OCI-LY1 (cell line): ENCODE measurements at regions not wholly inside any gene's neighbourhood (a gene's known extent, or its start where the extent isn't known, plus 50 kb on each side); places are given as distances from the start of the nearest gene placed in this dataset.

Experiments
- H2AFZ ChIP-seq: fragments of 200-600 bp; sonication (generic), shearing (Covaris generic); 2 replicates; pipeline ENCODE4 v1.6.0; 2014; ENCODE audit warnings: antibody characterized with exemption, mild to moderate bottlenecking, low read length
- H3F3A ChIP-seq: fragments of 200-600 bp; sonication (generic), shearing (Covaris generic); 2 replicates; pipeline ENCODE4 v1.6.0; 2014; ENCODE audit warnings: mild to moderate bottlenecking, antibody characterized with exemption, low read length, moderate library complexity; ENCODE audit not compliant: insufficient read depth
- H3K27ac ChIP-seq: fragments of 200-600 bp; sonication (generic); 2 replicates; pipeline ENCODE4 v1.5.1; 2014; ENCODE audit warnings: low read length, mixed run types, mild to moderate bottlenecking, low read depth; ENCODE audit not compliant: poor library complexity, severe bottlenecking
- H3K27me3 ChIP-seq: fragments of 200-600 bp; sonication (generic); 2 replicates; pipeline ENCODE4 v1.6.0; 2014; ENCODE audit warnings: antibody characterized with exemption, mild to moderate bottlenecking, low read length, moderate library complexity; ENCODE audit not compliant: insufficient read depth
- H3K36me3 ChIP-seq: fragments of 200-600 bp; sonication (generic); 2 replicates; pipeline ENCODE4 v1.6.1; 2014; ENCODE audit warnings: mild to moderate bottlenecking, antibody characterized with exemption, low read length, moderate library complexity, mixed read lengths; ENCODE audit not compliant: insufficient read depth
- H3K4me1 ChIP-seq: fragments of 200-600 bp; sonication (generic); 2 replicates; pipeline ENCODE4 v1.5.1; 2014; ENCODE audit warnings: mild to moderate bottlenecking, low read length, moderate library complexity; ENCODE audit not compliant: insufficient read depth, severe bottlenecking
- H3K4me2 ChIP-seq: fragments of 200-600 bp; sonication (generic), shearing (Covaris generic); 2 replicates; pipeline ENCODE4 v1.6.1; 2014; ENCODE audit warnings: low read length
- H3K4me3 ChIP-seq: fragments of 200-600 bp; sonication (generic); 2 replicates; pipeline ENCODE4 v1.5.1; 2014; ENCODE audit warnings: low read length, low read depth, mild to moderate bottlenecking, mixed read lengths; ENCODE audit not compliant: poor library complexity, severe bottlenecking
- H3K79me2 ChIP-seq: fragments of 200-600 bp; shearing (Covaris generic); 2 replicates; pipeline ENCODE4 v1.6.1; 2016; ENCODE audit warnings: mixed run types, low read length, mixed read lengths; ENCODE audit not compliant: insufficient read depth
- H3K9ac ChIP-seq: fragments of 200-600 bp; sonication (generic), shearing (Covaris generic); 2 replicates; pipeline ENCODE4 v1.6.1; 2014; ENCODE audit warnings: mild to moderate bottlenecking, low read length, mixed read lengths
- H3K9me2 ChIP-seq: fragments of 200-600 bp; sonication (generic), shearing (Covaris generic); 2 replicates; pipeline ENCODE4 v1.6.1; 2014; ENCODE audit warnings: low read depth, mild to moderate bottlenecking, low read length, mixed read lengths
- H3K9me3 ChIP-seq: fragments of 200-600 bp; shearing (Covaris generic); 2 replicates; pipeline ENCODE4 v1.6.1; 2014; ENCODE audit warnings: low read length, mixed read lengths
- H4K20me1 ChIP-seq: fragments of 200-600 bp; sonication (generic), shearing (Covaris generic); 2 replicates; pipeline ENCODE4 v1.6.0; 2016; ENCODE audit warnings: mild to moderate bottlenecking, low read length; ENCODE audit not compliant: insufficient read depth
- CTCF ChIP-seq: fragments of 200-600 bp; sonication (generic), shearing (Covaris generic); IDR thresholded peaks from 2 replicates; pipeline ENCODE4 v1.5.1; 2017; ENCODE audit warnings: mild to moderate bottlenecking, antibody characterized with exemption, low read length, moderate library complexity, mixed read lengths
- EZH2 ChIP-seq: fragments of 200-600 bp; sonication (generic), shearing (Covaris generic); IDR thresholded peaks from 2 replicates; pipeline ENCODE4 v1.8.0; 2017; ENCODE audit warnings: borderline replicate concordance, mixed run types, mild to moderate bottlenecking, antibody characterized with exemption, low read length, moderate library complexity, mixed read lengths

DNA sequence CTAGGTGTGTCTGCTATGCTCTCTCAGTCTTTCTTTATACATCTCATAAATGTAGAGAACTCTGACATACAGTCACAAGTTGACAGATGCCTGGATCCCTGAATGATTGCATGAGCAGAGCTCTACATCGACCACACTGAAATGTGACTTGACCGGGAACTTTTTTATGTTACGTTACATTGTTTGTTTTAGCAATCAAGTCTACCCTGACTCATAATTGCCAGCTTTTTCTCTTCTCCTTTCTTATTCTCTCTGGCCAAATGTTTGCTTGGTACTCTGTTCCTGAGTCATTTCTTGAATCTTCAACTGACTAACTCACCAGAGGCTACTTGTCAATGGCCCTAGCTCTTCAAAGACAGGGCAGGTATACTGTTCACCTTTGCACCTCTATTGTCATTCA, 213.6 kb upstream of the DTNBP1 start:
- H2AFZ ChIP-seq, result no peak overlapping the region
- H3K4me1 ChIP-seq, result peaks cover 28% of the 10 kb centered on the region
- no peaks in the 10 kb centered on the region for H3K27me3 ChIP-seq
- no peak overlapping the region for H3K27ac ChIP-seq
- no peak overlapping the region for H3K9ac ChIP-seq
- TF ChIP-seq EZH2 (no peak), CTCF (no peak)
- H3K36me3 ChIP-seq, result no peaks in the 10 kb centered on the region
- no peaks in the 10 kb centered on the region for H3F3A ChIP-seq
- no peak overlapping the region for H3K4me2 ChIP-seq
- no peaks in the 10 kb centered on the region for H3K9me2 ChIP-seq
- no peaks in the 10 kb centered on the region for H3K79me2 ChIP-seq
- no peaks in the 10 kb centered on the region for H4K20me1 ChIP-seq
- H3K9me3 ChIP-seq, result no peaks in the 10 kb centered on the region
- no peak overlapping the region for H3K4me3 ChIP-seq

DNA sequence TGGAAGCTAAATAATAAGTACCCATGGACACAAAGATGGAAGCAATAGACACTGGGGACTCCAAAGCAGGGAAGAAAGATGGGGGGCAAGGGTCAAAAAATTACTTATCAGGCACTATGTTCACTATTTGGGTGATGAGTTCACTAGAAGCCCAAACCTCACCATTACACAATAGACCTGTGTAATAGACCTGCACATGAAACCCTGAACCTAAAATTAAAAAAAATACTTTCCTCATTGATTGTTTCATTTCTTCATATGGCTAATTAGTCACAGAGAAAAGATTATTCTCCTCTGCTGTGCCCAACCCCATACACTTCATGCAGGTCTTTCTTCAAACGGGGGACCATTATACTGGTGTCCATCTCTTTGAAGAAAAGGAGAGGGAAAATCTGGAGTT, 213.0 kb upstream of the DTNBP1 start:
- peaks cover 22% of the 10 kb centered on the region for H3K4me1 ChIP-seq
- no peaks in the 10 kb centered on the region for H3K79me2 ChIP-seq
- H3K27ac ChIP-seq, result no peak overlapping the region
- H3K9me3 ChIP-seq, result no peaks in the 10 kb centered on the region
- no peak overlapping the region for H3K4me3 ChIP-seq
- H3K4me2 ChIP-seq, result no peak overlapping the region
- no peaks in the 10 kb centered on the region for H4K20me1 ChIP-seq
- no peaks in the 10 kb centered on the region for H3K9me2 ChIP-seq
- no peak overlapping the region for H2AFZ ChIP-seq
- no peak overlapping the region for H3K9ac ChIP-seq
- TF ChIP-seq CTCF, result no peak
- no peaks in the 10 kb centered on the region for H3K36me3 ChIP-seq
- H3K27me3 ChIP-seq, result no peaks in the 10 kb centered on the region
- no peaks in the 10 kb centered on the region for H3F3A ChIP-seq

DNA sequence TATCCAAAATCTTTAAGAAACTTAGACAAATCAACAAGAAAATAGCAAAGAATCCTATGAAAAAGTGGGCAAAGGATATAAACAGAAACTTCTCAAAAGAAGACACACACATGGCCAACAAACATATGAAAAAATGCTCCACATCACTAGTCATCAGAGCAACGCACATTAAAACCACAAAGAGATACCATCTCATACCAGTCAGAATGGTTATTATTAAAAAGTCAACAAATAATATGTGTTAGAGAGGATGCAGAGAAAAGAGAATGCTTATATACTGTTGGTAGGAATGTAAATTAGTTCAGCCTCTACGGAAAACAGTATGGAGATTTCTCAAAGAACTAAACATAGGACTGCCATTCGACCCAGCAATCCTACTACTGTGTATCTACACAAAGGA, 212.0 kb upstream of the DTNBP1 start:
- Histone ChIP-seq H3K36me3 (no peaks in the 10 kb centered on the region), H3K27me3 (no peaks in the 10 kb centered on the region), H3K9me3 (no peaks in the 10 kb centered on the region), H3K27ac (no peak overlapping the region), H3F3A (no peaks in the 10 kb centered on the region), H3K4me1 (peaks cover 12% of the 10 kb centered on the region), H3K4me3 (no peak overlapping the region), H3K79me2 (no peaks in the 10 kb centered on the region), H3K4me2 (no peak overlapping the region), H4K20me1 (no peaks in the 10 kb centered on the region), H3K9ac (no peak overlapping the region), H2AFZ (no peak overlapping the region), H3K9me2 (no peaks in the 10 kb centered on the region)
- TF ChIP-seq CTCF, result no peak
- no peak for TF ChIP-seq EZH2
